ENCODE measurements at regions not wholly inside any gene's neighbourhood (a gene's known extent, or its start where the extent isn't known, plus 50 kb on each side); places are given as distances from the start of the nearest gene placed in this dataset.
A peak's percentile ranks its signal among the peaks of the same experiment; 100 is the strongest.

GRCh38 chr13:22738357-22738756 is 442.4 kb upstream of the SGCG start:
- Histone ChIP-seq H3K36me3 (replicated peaks; ENCODE audit: control insufficient read depth, insufficient read depth, low read length) (no peaks in the 10 kb centered on the region), H3K27me3 (ENCODE audit: control insufficient read depth, insufficient read depth, low read length) (no peaks in the 10 kb centered on the region; the same call in 1 of the 2 replicates), H3K4me3 (ENCODE audit: insufficient read depth, low read depth, low read length) (no peak overlapping the region)
- no peak for DNase-seq

GRCh38 chr13:22740264-22740663 is 440.5 kb upstream of the SGCG start:
- Histone ChIP-seq H3K36me3 (replicated peaks; ENCODE audit: control insufficient read depth, insufficient read depth, low read length) (no peaks in the 10 kb centered on the region), H3K27me3 (ENCODE audit: control insufficient read depth, insufficient read depth, low read length) (no peaks in the 10 kb centered on the region; the same call in 1 of the 2 replicates), H3K4me3 (ENCODE audit: insufficient read depth, low read depth, low read length) (no peak overlapping the region)
- no peak for DNase-seq

- no peak overlapping the region for H3K4me3 ChIP-seq (ENCODE audit: insufficient read depth, low read depth, low read length)
- H3K27me3 ChIP-seq (ENCODE audit: control insufficient read depth, insufficient read depth, low read length) = no peaks in the 10 kb centered on the region
- peak; percentile 30 for DNase-seq
- H3K36me3 ChIP-seq (replicated peaks; ENCODE audit: control insufficient read depth, insufficient read depth, low read length) = no peaks in the 10 kb centered on the region
These were observed 435.9 kb upstream of the SGCG start for GRCh38 chr13:22744688-22745452.

GRCh38 chr13:22748866-22749577 is 431.8 kb upstream of the SGCG start:
- no peaks in the 10 kb centered on the region for H3K36me3 ChIP-seq (replicated peaks; ENCODE audit: control insufficient read depth, insufficient read depth, low read length)
- H3K27me3 ChIP-seq (ENCODE audit: control insufficient read depth, insufficient read depth, low read length) = no peaks in the 10 kb centered on the region
- H3K4me3 ChIP-seq (ENCODE audit: insufficient read depth, low read depth, low read length) = no peak overlapping the region
- DNase-seq = no peak

- DNase-seq = no peak
- no peaks in the 10 kb centered on the region for H3K36me3 ChIP-seq (replicated peaks; ENCODE audit: control insufficient read depth, insufficient read depth, low read length)
- no peaks in the 10 kb centered on the region for H3K27me3 ChIP-seq (ENCODE audit: control insufficient read depth, insufficient read depth, low read length)
- H3K4me3 ChIP-seq (ENCODE audit: insufficient read depth, low read depth, low read length) = no peak overlapping the region
These were observed 431.2 kb upstream of the SGCG start for GRCh38 chr13:22749626-22750025.

- H3K36me3 ChIP-seq (replicated peaks; ENCODE audit: control insufficient read depth, insufficient read depth, low read length) = no peaks in the 10 kb centered on the region
- DNase-seq = no peak
These were observed 423.2 kb upstream of the SGCG start for GRCh38 chr13:22757530-22758120.

GRCh38 chr13:22758245-22758644 is 422.5 kb upstream of the SGCG start:
- no peaks in the 10 kb centered on the region for H3K36me3 ChIP-seq (replicated peaks; ENCODE audit: control insufficient read depth, insufficient read depth, low read length)
- H3K27me3 ChIP-seq (ENCODE audit: control insufficient read depth, insufficient read depth, low read length) = no peaks in the 10 kb centered on the region
- DNase-seq = peak; percentile 27
- no peak overlapping the region for H3K4me3 ChIP-seq (ENCODE audit: insufficient read depth, low read depth, low read length)

More at GRCh38 chr13:22757530-22758120, 423.2 kb upstream of the SGCG start:
- Histone ChIP-seq H3K27me3 (ENCODE audit: control insufficient read depth, insufficient read depth, low read length) (no peaks in the 10 kb centered on the region), H3K4me3 (ENCODE audit: insufficient read depth, low read depth, low read length) (no peak overlapping the region)

- Histone ChIP-seq H3K4me3 (ENCODE audit: insufficient read depth, low read depth, low read length) (no peak overlapping the region), H3K36me3 (replicated peaks; ENCODE audit: control insufficient read depth, insufficient read depth, low read length) (no peaks in the 10 kb centered on the region), H3K27me3 (ENCODE audit: control insufficient read depth, insufficient read depth, low read length) (no peaks in the 10 kb centered on the region)
- DNase-seq = no peak
These were observed 419.1 kb upstream of the SGCG start for GRCh38 chr13:22761709-22762108.

GRCh38 chr13:22765547-22765946 is 415.2 kb upstream of the SGCG start:
- Histone ChIP-seq H3K27me3 (ENCODE audit: control insufficient read depth, insufficient read depth, low read length) (no peaks in the 10 kb centered on the region), H3K4me3 (ENCODE audit: insufficient read depth, low read depth, low read length) (no peak overlapping the region)

GRCh38 chr13:22770891-22771290 is 409.9 kb upstream of the SGCG start:
- no peak for DNase-seq
- H3K36me3 ChIP-seq (replicated peaks; ENCODE audit: control insufficient read depth, insufficient read depth, low read length) = no peaks in the 10 kb centered on the region
- H3K4me3 ChIP-seq (ENCODE audit: insufficient read depth, low read depth, low read length) = no peak overlapping the region
- H3K27me3 ChIP-seq (ENCODE audit: control insufficient read depth, insufficient read depth, low read length) = no peaks in the 10 kb centered on the region

More at GRCh38 chr13:22765547-22765946, 415.2 kb upstream of the SGCG start:
- H3K36me3 ChIP-seq (replicated peaks; ENCODE audit: control insufficient read depth, insufficient read depth, low read length) = no peaks in the 10 kb centered on the region
- no peak for DNase-seq

- Histone ChIP-seq H3K4me3 (ENCODE audit: insufficient read depth, low read depth, low read length) (no peak overlapping the region), H3K27me3 (ENCODE audit: control insufficient read depth, insufficient read depth, low read length) (no peaks in the 10 kb centered on the region), H3K36me3 (replicated peaks; ENCODE audit: control insufficient read depth, insufficient read depth, low read length) (no peaks in the 10 kb centered on the region)
- no peak for DNase-seq
These were observed 407.3 kb upstream of the SGCG start for GRCh38 chr13:22773465-22773864.

- Histone ChIP-seq H3K27me3 (ENCODE audit: control insufficient read depth, insufficient read depth, low read length) (no peaks in the 10 kb centered on the region), H3K36me3 (replicated peaks; ENCODE audit: control insufficient read depth, insufficient read depth, low read length) (no peaks in the 10 kb centered on the region), H3K4me3 (ENCODE audit: insufficient read depth, low read depth, low read length) (no peak overlapping the region)
- no peak for DNase-seq
These were observed 404.2 kb upstream of the SGCG start for GRCh38 chr13:22776394-22777186.

- Histone ChIP-seq H3K4me3 (ENCODE audit: insufficient read depth, low read depth, low read length) (no peak overlapping the region), H3K27me3 (ENCODE audit: control insufficient read depth, insufficient read depth, low read length) (no peaks in the 10 kb centered on the region), H3K36me3 (replicated peaks; ENCODE audit: control insufficient read depth, insufficient read depth, low read length) (no peaks in the 10 kb centered on the region)
- no peak for DNase-seq
These were observed 403.6 kb upstream of the SGCG start for GRCh38 chr13:22777207-22777606.

- no peaks in the 10 kb centered on the region for H3K27me3 ChIP-seq (ENCODE audit: control insufficient read depth, insufficient read depth, low read length)
- H3K36me3 ChIP-seq (replicated peaks; ENCODE audit: control insufficient read depth, insufficient read depth, low read length) = no peaks in the 10 kb centered on the region
- H3K4me3 ChIP-seq (ENCODE audit: insufficient read depth, low read depth, low read length) = no peak overlapping the region
- no peak for DNase-seq
These were observed 391.7 kb upstream of the SGCG start for GRCh38 chr13:22789027-22789593.
